ENCODE measurements at regions not wholly inside any gene's neighbourhood (a gene's known extent, or its start where the extent isn't known, plus 50 kb on each side); places are given as distances from the start of the nearest gene placed in this dataset.

GRCh38 chr14:56964895-56965294, 154.6 kb upstream of the OTX2 start:
- TF ChIP-seq CTCF (IDR thresholded peaks at IDR 0.05; ENCODE audit: poor library complexity, severe bottlenecking) (no peak), EZH2 (IDR thresholded peaks at IDR 0.05; ENCODE audit: borderline replicate concordance, insufficient read depth, low read length, poor library complexity, severe bottlenecking) (no peak)

All from neural cell (in vitro differentiated cells).